ENCODE measurements at regions not wholly inside any gene's neighbourhood (a gene's known extent, or its start where the extent isn't known, plus 50 kb on each side); places are given as distances from the start of the nearest gene placed in this dataset.

GRCh38 chr4:35063031-35063570 lies 1181.2 kb downstream of the ARAP2 start:
- Histone ChIP-seq H3K36me3 (ENCODE audit: control insufficient read depth in 1 of 2, insufficient read depth in 2 of 2, low read length in 2 of 2) (no peaks in the 10 kb centered on the region), H2AFZ (ENCODE audit: low read depth, low read length, poor library complexity, severe bottlenecking) (no peak overlapping the region), H3K79me2 (ENCODE audit: insufficient read depth, low read length) (no peaks in the 10 kb centered on the region), H3K27ac (ENCODE audit: low read depth, low read length) (no peak overlapping the region), H3K4me2 (ENCODE audit: low read length) (no peak overlapping the region), H3K4me3 (replicated peaks in 1 of 2; ENCODE audit: low read depth in 1 of 2, low read length in 2 of 2) (no peak overlapping the region), H3K4me1 (ENCODE audit: control insufficient read depth in 1 of 2, insufficient read depth in 2 of 2, low read length in 2 of 2) (no peaks in the 10 kb centered on the region), H3K9me2 (ENCODE audit: insufficient read depth) (no peaks in the 10 kb centered on the region), H3K9ac (ENCODE audit: low read length) (no peak overlapping the region), H3K9me3 (ENCODE audit: control insufficient read depth in 1 of 2, insufficient read depth in 1 of 2, low read depth in 1 of 2, low read length in 2 of 2) (no peaks in the 10 kb centered on the region; a peak in 1 of 4 replicates), H4K20me1 (ENCODE audit: insufficient read depth) (no peaks in the 10 kb centered on the region), H3K27me3 (ENCODE audit: insufficient read depth, low read length) (no peaks in the 10 kb centered on the region)
- RAD21 ChIA-PET (ENCODE audit: low non-redundant PET in 1 of 2, low total read pairs in 2 of 2, uncharacterized antibody in 2 of 2, unreplicated experiment in 2 of 2), result no interaction called here
- intact Hi-C loops (cut with micrococcal nuclease), result no loop called here
- BruUV-seq (replicated peaks), result no TSS peak
- POLR2A ChIA-PET, result no interaction called here
- no peak for ATAC-seq
- CTCF ChIA-PET, result no interaction called here
- no peak for DNase-seq (ENCODE audit: low read depth, low spot score)
- TF ChIP-seq, protein P1, sequence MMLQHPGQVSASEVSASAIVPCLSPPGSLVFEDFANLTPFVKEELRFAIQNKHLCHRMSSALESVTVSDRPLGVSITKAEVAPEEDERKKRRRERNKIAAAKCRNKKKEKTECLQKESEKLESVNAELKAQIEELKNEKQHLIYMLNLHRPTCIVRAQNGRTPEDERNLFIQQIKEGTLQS (IDR thresholded peaks at IDR 0.05), result no peak
- TF ChIP-seq CEBPB (IDR thresholded peaks at IDR 0.05; ENCODE audit: low read depth) (no peak), POLR2A (IDR thresholded peaks at IDR 0.05; ENCODE audit: borderline replicate concordance, extremely low read depth, insufficient read depth, insufficient read length) (no peak), ZFX (IDR thresholded peaks at IDR 0.05) (no peak), FOSL1 (IDR thresholded peaks at IDR 0.05; ENCODE audit: low read depth) (no peak), EZH2 (IDR thresholded peaks at IDR 0.05) (no peak), ZBTB33 (IDR thresholded peaks at IDR 0.05; ENCODE audit: extremely low read depth, insufficient replicate concordance, low read length) (no peak), SP1 (IDR thresholded peaks at IDR 0.05; ENCODE audit: low read depth) (no peak)

DNA sequence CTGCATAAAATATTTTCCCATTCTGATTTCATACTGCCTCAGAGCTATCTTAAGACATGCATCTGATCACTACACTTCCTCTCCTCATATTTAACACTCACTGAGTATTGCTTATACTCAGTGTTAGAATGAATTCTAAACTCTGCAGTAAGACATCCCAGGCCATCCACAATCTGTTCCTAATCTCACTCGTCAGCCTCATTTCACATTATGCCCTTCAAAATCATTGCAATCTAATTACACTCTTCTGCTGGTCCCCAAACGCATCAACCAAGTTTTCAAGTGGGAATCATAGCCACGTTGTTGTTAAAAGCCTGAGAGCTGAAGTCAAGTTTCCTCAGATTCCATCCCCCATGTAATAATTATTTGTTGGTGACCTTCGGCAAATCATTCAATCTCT lies 1177.9 kb downstream of the ARAP2 start:
- no TSS peak for BruUV-seq (replicated peaks)

More for the DNA sequence above, 1177.9 kb downstream of the ARAP2 start:
- H3K4me1 ChIP-seq (ENCODE audit: control insufficient read depth in 1 of 2, insufficient read depth in 2 of 2, low read length in 2 of 2), result no peaks in the 10 kb centered on the region
- no peak overlapping the region for H3K4me2 ChIP-seq (ENCODE audit: low read length)
- POLR2A ChIA-PET, result no interaction called here
- H4K20me1 ChIP-seq (ENCODE audit: insufficient read depth), result no peaks in the 10 kb centered on the region
- no peak overlapping the region for H2AFZ ChIP-seq (ENCODE audit: low read depth, low read length, poor library complexity, severe bottlenecking)
- intact Hi-C loops (cut with micrococcal nuclease), result no loop called here
- no peaks in the 10 kb centered on the region for H3K79me2 ChIP-seq (ENCODE audit: insufficient read depth, low read length)
- H3K9ac ChIP-seq (ENCODE audit: low read length), result no peak overlapping the region
- no peak for TF ChIP-seq RAD21 (IDR thresholded peaks at IDR 0.05; ENCODE audit: low read depth)
- no peak overlapping the region for H3K27ac ChIP-seq (ENCODE audit: low read depth, low read length)
- CTCF ChIA-PET, result no interaction called here
- no peaks in the 10 kb centered on the region for H3K36me3 ChIP-seq (ENCODE audit: control insufficient read depth in 1 of 2, insufficient read depth in 2 of 2, low read length in 2 of 2)
- no peaks in the 10 kb centered on the region for H3K27me3 ChIP-seq (ENCODE audit: insufficient read depth, low read length)
- no peaks in the 10 kb centered on the region for H3K9me2 ChIP-seq (ENCODE audit: insufficient read depth)
- RAD21 ChIA-PET (ENCODE audit: low non-redundant PET in 1 of 2, low total read pairs in 2 of 2, uncharacterized antibody in 2 of 2, unreplicated experiment in 2 of 2), result no interaction called here
- ATAC-seq (no peak), DNase-seq (ENCODE audit: low read depth, low spot score) (no peak)
- no peaks in the 10 kb centered on the region for H3K9me3 ChIP-seq (ENCODE audit: control insufficient read depth in 1 of 2, insufficient read depth in 1 of 2, low read depth in 1 of 2, low read length in 2 of 2)
- H3K4me3 ChIP-seq (replicated peaks in 1 of 2; ENCODE audit: low read depth in 1 of 2, low read length in 2 of 2), result no peak overlapping the region

Data from HCT116 (cell line).